ENCODE measurements at regions not wholly inside any gene's neighbourhood (a gene's known extent, or its start where the extent isn't known, plus 50 kb on each side); places are given as distances from the start of the nearest gene placed in this dataset.

DNA sequence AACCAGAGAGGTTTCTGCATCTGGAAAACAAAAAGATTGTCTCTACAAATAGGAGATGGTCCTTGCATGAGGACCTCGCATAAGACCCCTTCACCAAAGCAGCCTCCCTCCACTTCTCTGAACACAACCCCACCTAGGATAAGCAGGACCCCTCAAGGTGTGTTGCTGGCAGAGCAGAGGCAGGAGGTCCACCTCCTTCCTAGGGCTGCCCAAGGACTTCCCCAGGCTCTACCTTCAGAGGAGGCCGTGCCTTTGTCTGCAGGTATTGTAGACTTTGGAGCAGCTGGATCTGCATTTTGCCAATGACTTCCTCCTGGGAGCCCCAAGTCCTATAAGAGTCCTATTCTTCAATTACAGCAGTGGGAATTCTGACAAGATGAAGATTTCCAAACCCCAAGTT lies 67.3 kb upstream of the TSPAN11 start:
- Histone ChIP-seq H3K27me3 (ENCODE audit: insufficient read depth, low read length) (no peaks in the 10 kb centered on the region), H3K9me3 (ENCODE audit: control insufficient read depth, low read depth, low read length) (no peaks in the 10 kb centered on the region), H2AK5ac (ENCODE audit: insufficient read length, low read length) (no peak overlapping the region), H3K27ac (ENCODE audit: insufficient read length, low read depth, low read length) (no peak overlapping the region), H3K79me1 (ENCODE audit: insufficient read depth, low read depth, low read length, poor library complexity, severe bottlenecking) (no peaks in the 10 kb centered on the region), H2AFZ (ENCODE audit: low read length) (no peak overlapping the region), H2BK120ac (ENCODE audit: low read depth, low read length, poor library complexity, severe bottlenecking) (no peak overlapping the region), H3K4ac (ENCODE audit: low read depth, low read length) (no peak overlapping the region), H2BK15ac (ENCODE audit: low read depth, low read length) (no peak overlapping the region), H3T11ph (ENCODE audit: low read length) (no peak overlapping the region), H4K91ac (ENCODE audit: insufficient read length, low read depth, low read length) (no peak overlapping the region), H3K4me1 (ENCODE audit: insufficient read depth, low read length) (peaks cover 4% of the 10 kb centered on the region), H2BK5ac (ENCODE audit: insufficient read length, low read length) (no peak overlapping the region), H2BK20ac (ENCODE audit: low read depth, low read length, poor library complexity, severe bottlenecking) (no peak overlapping the region), H2BK12ac (ENCODE audit: insufficient read length, low read depth, low read length) (no peak overlapping the region), H4K20me1 (ENCODE audit: control insufficient read depth, insufficient read depth, insufficient read length) (no peaks in the 10 kb centered on the region), H3K56ac (ENCODE audit: insufficient read length, low read depth, low read length) (no peak overlapping the region), H3K14ac (ENCODE audit: insufficient read depth, low read length) (no peak overlapping the region), H3K79me2 (ENCODE audit: insufficient read depth, low read length) (no peaks in the 10 kb centered on the region), H3K18ac (ENCODE audit: insufficient read length, low read depth, low read length) (no peak overlapping the region), H3K4me2 (ENCODE audit: insufficient read depth, insufficient read length, low read length) (no peak overlapping the region), H4K5ac (ENCODE audit: insufficient read length, low read depth, low read length) (no peak overlapping the region), H3K23me2 (ENCODE audit: insufficient read length, low read depth, low read length, poor library complexity, severe bottlenecking) (no peaks in the 10 kb centered on the region), H3K23ac (ENCODE audit: insufficient read length, low read depth, low read length) (no peak overlapping the region), H4K8ac (replicated peaks; ENCODE audit: insufficient read length, low read depth, low read length) (no peak overlapping the region), H3K9ac (ENCODE audit: extremely low read depth, insufficient read length, low read length) (no peak overlapping the region)
- H3K27ac Mint-ChIP-seq = no peak overlapping the region
- DNase-seq = peak; percentile 19
- no peak overlapping the region for H3K4me3 Mint-ChIP-seq
- no peaks in the 10 kb centered on the region for H3K9me3 Mint-ChIP-seq
- peaks cover 2 to 9% of the 10 kb centered on the region in 2 experiments; a peak in 2 of 4 replicates for H3K4me1 Mint-ChIP-seq
- no CpG with 5 or more reads among the region's 2 CpGs for WGBS (ENCODE audit: extremely low coverage, insufficient read length, low lambda C conversion rate)
- no peaks in the 10 kb centered on the region for H3K27me3 Mint-ChIP-seq (ENCODE audit: low read depth)
- no peaks in the 10 kb centered on the region for H3K36me3 Mint-ChIP-seq (ENCODE audit: insufficient read depth in 1 of 3, low read depth in 3 of 3)
- TF ChIP-seq, protein P1, sequence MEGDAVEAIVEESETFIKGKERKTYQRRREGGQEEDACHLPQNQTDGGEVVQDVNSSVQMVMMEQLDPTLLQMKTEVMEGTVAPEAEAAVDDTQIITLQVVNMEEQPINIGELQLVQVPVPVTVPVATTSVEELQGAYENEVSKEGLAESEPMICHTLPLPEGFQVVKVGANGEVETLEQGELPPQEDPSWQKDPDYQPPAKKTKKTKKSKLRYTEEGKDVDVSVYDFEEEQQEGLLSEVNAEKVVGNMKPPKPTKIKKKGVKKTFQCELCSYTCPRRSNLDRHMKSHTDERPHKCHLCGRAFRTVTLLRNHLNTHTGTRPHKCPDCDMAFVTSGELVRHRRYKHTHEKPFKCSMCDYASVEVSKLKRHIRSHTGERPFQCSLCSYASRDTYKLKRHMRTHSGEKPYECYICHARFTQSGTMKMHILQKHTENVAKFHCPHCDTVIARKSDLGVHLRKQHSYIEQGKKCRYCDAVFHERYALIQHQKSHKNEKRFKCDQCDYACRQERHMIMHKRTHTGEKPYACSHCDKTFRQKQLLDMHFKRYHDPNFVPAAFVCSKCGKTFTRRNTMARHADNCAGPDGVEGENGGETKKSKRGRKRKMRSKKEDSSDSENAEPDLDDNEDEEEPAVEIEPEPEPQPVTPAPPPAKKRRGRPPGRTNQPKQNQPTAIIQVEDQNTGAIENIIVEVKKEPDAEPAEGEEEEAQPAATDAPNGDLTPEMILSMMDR (conservative IDR thresholded peaks at IDR 0.05) = no peak
